CD8-positive, alpha-beta memory T cell (primary cell): ENCODE measurements at regions not wholly inside any gene's neighbourhood (a gene's known extent, or its start where the extent isn't known, plus 50 kb on each side); places are given as distances from the start of the nearest gene placed in this dataset.

Experiments used
- CTCF ChIA-PET: fragments of 350-600 bp; sonication (Branson Sonifier 250); formaldehyde crosslinking; loops from one replicate; lab custom pipeline; 2021; ENCODE audit warnings: antibody characterized with exemption; lab: Charles Lee
- POLR2A ChIA-PET: fragments of 350-600 bp; sonication (Branson Sonifier 250); formaldehyde crosslinking; loops from one replicate; lab custom pipeline; 2021; ENCODE audit warnings: antibody characterized with exemption; lab: Charles Lee
- DNase-seq, 5 donors: peaks; one replicate each; pipeline versions ENCODE4 v3.0.0 to v3.0.0-alpha.2; 2020 to 2022; ENCODE audit warnings: mixed read lengths in 1 of 5
- H3K27ac ChIP-seq: one replicate; pipeline ENCODE4 v1.7.0; 2013; ENCODE audit warnings: low read depth, mild to moderate bottlenecking, low read length, moderate library complexity
- H3K27me3 ChIP-seq: 2 replicates; pipeline ENCODE4 v1.7.0; 2013; ENCODE audit warnings: low read length, mild to moderate bottlenecking; ENCODE audit not compliant: insufficient read depth, poor library complexity, severe bottlenecking
- H3K36me3 ChIP-seq: 2 replicates; pipeline ENCODE4 v1.7.0; 2013; ENCODE audit warnings: mild to moderate bottlenecking, low read length, moderate library complexity; ENCODE audit not compliant: insufficient read depth
- H3K4me1 ChIP-seq: 2 replicates; pipeline ENCODE4 v1.7.0; 2013; ENCODE audit warnings: mild to moderate bottlenecking, low read length, moderate library complexity; ENCODE audit not compliant: insufficient read depth
- H3K4me3 ChIP-seq: 2 replicates; pipeline ENCODE4 v1.7.0; 2013; ENCODE audit warnings: mild to moderate bottlenecking, low read length
- H3K9me3 ChIP-seq: 2 replicates; pipeline ENCODE4 v1.7.0; 2013; ENCODE audit warnings: mild to moderate bottlenecking, low read length
- H3K27ac Mint-ChIP-seq, 8 donors: one replicate each; pipeline ENCODE4 v1.8.0; 2020 to 2021; ENCODE audit warnings: mixed read lengths in 8 of 8, mild to moderate bottlenecking in 6 of 8, inconsistent platforms in 3 of 8, moderate library complexity in 3 of 8
- H3K27me3 Mint-ChIP-seq, 2 donors: one replicate each; pipeline ENCODE4 v1.8.0; 2020 to 2021; ENCODE audit warnings: mixed read lengths in 2 of 2, mild to moderate bottlenecking in 1 of 2, moderate library complexity in 1 of 2
- H3K36me3 Mint-ChIP-seq, 3 donors: one replicate each; pipeline ENCODE4 v1.8.0; 2020 to 2021; ENCODE audit warnings: mixed read lengths in 3 of 3, inconsistent platforms in 1 of 3, mild to moderate bottlenecking in 1 of 3
- H3K4me1 Mint-ChIP-seq, 3 donors: one replicate each; pipeline ENCODE4 v1.8.0; 2020 to 2021; ENCODE audit warnings: mixed read lengths in 3 of 3, inconsistent platforms in 1 of 3, mild to moderate bottlenecking in 1 of 3
- H3K4me3 Mint-ChIP-seq, 7 donors: one replicate each; pipeline ENCODE4 v1.8.0; 2020 to 2021; ENCODE audit warnings: mixed read lengths in 7 of 7, mild to moderate bottlenecking in 6 of 7, moderate library complexity in 4 of 7, inconsistent platforms in 2 of 7
- H3K9me3 Mint-ChIP-seq, 5 donors: one replicate each; pipeline ENCODE4 v1.8.0; 2020 to 2022; ENCODE audit warnings: mixed read lengths in 5 of 5, mild to moderate bottlenecking in 3 of 5, moderate library complexity in 2 of 5, inconsistent platforms in 1 of 5

GRCh38 chr3:109899925-109900324, 562.6 kb upstream of the DPPA4 start:
- H3K36me3 Mint-ChIP-seq, result peaks cover 0 to 25% (median 0%) of the 10 kb centered on the region in 3 donors
- Histone ChIP-seq H3K9me3 (no peaks in the 10 kb centered on the region), H3K4me3 (no peak overlapping the region), H3K27ac (no peak overlapping the region), H3K36me3 (no peaks in the 10 kb centered on the region), H3K4me1 (peaks cover 8% of the 10 kb centered on the region), H3K27me3 (no peaks in the 10 kb centered on the region)
- CTCF ChIA-PET, result no interaction called here
- peak overlapping the region in 4 of 8 donors; percentile 0 to 25 (median 5) for H3K27ac Mint-ChIP-seq
- DNase-seq, result no peak
- H3K4me1 Mint-ChIP-seq, result peaks cover 17 to 37% (median 25%) of the 10 kb centered on the region in 3 donors
- H3K4me3 Mint-ChIP-seq, result peak overlapping the region in 4 of 7 donors; percentile 0 to 51 (median 18)
- H3K9me3 Mint-ChIP-seq, result peaks cover 0 to 2% (median 0%) of the 10 kb centered on the region in 5 donors
- POLR2A ChIA-PET, result no interaction called here
- no peaks in the 10 kb centered on the region for H3K27me3 Mint-ChIP-seq

DNA sequence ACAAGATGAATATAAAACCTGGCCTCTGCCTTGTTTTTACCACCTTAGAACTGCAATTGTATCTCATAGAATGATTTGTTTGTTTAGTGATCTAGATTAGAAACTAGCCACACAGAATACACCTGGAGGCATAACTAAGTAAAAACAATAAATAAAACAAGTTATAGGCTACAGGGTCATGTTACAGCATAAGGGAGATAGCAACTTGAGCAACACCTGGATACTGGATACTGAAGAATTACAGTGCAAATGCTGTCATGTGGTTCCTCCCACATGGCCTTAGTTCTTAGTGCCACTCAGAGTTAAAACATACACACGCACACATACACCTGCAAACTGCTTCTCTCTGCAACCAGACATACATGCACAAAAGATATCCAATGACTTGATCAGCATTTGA, 563.4 kb upstream of the DPPA4 start:
- CTCF ChIA-PET, result no interaction called here
- H3K27me3 ChIP-seq, result no peaks in the 10 kb centered on the region
- Mint-ChIP-seq H3K4me3 (peak overlapping the region in 2 of 7 donors; percentile 0 to 51), H3K27me3 (no peaks in the 10 kb centered on the region), H3K4me1 (peaks cover 17 to 37% (median 25%) of the 10 kb centered on the region in 3 donors), H3K9me3 (peaks cover 0 to 5% (median 0%) of the 10 kb centered on the region in 5 donors), H3K27ac (peak overlapping the region in 4 of 8 donors; percentile 2 to 25 (median 14)), H3K36me3 (peaks cover 0 to 26% (median 0%) of the 10 kb centered on the region in 3 donors)
- peaks cover 8% of the 10 kb centered on the region for H3K4me1 ChIP-seq
- no peak overlapping the region for H3K27ac ChIP-seq
- no peak for DNase-seq
- POLR2A ChIA-PET, result no interaction called here
- no peaks in the 10 kb centered on the region for H3K36me3 ChIP-seq
- no peak overlapping the region for H3K4me3 ChIP-seq
- no peaks in the 10 kb centered on the region for H3K9me3 ChIP-seq

- POLR2A ChIA-PET, result no interaction called here
- no peaks in the 10 kb centered on the region for H3K27me3 Mint-ChIP-seq
Measured at GRCh38 chr3:109902549-109902948, 565.2 kb upstream of the DPPA4 start.

GRCh38 chr3:109903100-109903499, 565.8 kb upstream of the DPPA4 start:
- H3K36me3 ChIP-seq, result no peaks in the 10 kb centered on the region
- Mint-ChIP-seq H3K4me1 (peaks cover 17 to 32% (median 23%) of the 10 kb centered on the region in 3 donors), H3K4me3 (no peak overlapping the region), H3K9me3 (peaks cover 0 to 20% (median 8%) of the 10 kb centered on the region in 5 donors), H3K27ac (no peak overlapping the region), H3K36me3 (peaks cover 0 to 39% (median 0%) of the 10 kb centered on the region in 3 donors), H3K27me3 (no peaks in the 10 kb centered on the region)
- no peak overlapping the region for H3K4me3 ChIP-seq
- H3K27ac ChIP-seq, result no peak overlapping the region
- DNase-seq, result no peak
- CTCF ChIA-PET, result no interaction called here
- H3K27me3 ChIP-seq, result no peaks in the 10 kb centered on the region
- POLR2A ChIA-PET, result no interaction called here
- H3K4me1 ChIP-seq, result peaks cover 8% of the 10 kb centered on the region
- no peaks in the 10 kb centered on the region for H3K9me3 ChIP-seq

More at GRCh38 chr3:109902549-109902948, 565.2 kb upstream of the DPPA4 start:
- no peak overlapping the region for H3K4me3 Mint-ChIP-seq
- H3K9me3 Mint-ChIP-seq, result peaks cover 0 to 20% (median 8%) of the 10 kb centered on the region in 5 donors
- H3K36me3 ChIP-seq, result no peaks in the 10 kb centered on the region
- CTCF ChIA-PET, result no interaction called here
- DNase-seq, result no peak
- H3K4me3 ChIP-seq, result no peak overlapping the region
- no peak overlapping the region for H3K27ac Mint-ChIP-seq
- peaks cover 0 to 39% (median 0%) of the 10 kb centered on the region in 3 donors for H3K36me3 Mint-ChIP-seq
- H3K4me1 Mint-ChIP-seq, result peaks cover 17 to 37% (median 25%) of the 10 kb centered on the region in 3 donors
- H3K27ac ChIP-seq, result no peak overlapping the region
- H3K9me3 ChIP-seq, result no peaks in the 10 kb centered on the region
- peaks cover 8% of the 10 kb centered on the region for H3K4me1 ChIP-seq
- no peaks in the 10 kb centered on the region for H3K27me3 ChIP-seq

DNA sequence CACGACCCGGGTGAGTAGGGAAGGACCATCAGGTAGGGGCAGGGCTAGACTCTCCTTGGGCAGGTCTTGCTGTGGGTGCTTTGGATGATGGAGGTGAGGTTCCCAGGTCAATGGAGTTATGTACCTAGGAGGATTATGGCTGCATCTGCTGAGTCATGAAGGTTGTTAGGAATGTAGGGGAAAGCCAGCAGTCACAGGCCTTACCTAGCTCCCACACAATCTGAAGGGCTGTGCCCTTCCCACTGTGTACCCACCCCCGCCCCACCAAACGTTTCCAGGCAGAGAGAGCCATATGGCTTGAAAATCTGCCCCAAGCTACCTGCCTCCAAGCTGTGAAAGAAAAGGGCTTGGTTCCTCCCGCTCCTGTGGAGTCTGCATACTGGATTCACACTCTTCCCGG, 573.4 kb upstream of the DPPA4 start:
- no peak overlapping the region for H3K4me3 ChIP-seq
- H3K9me3 ChIP-seq, result no peaks in the 10 kb centered on the region
- H3K27me3 Mint-ChIP-seq, result no peaks in the 10 kb centered on the region
- ChIA-PET CTCF (no interaction called here), POLR2A (interaction anchor here (0.6 kb wide), 1 partner anchor 18 kb away, joined by 3 read pairs; no protein-coding TSS in a partner anchor)
- no peak overlapping the region for H3K27ac ChIP-seq
- peaks cover 7 to 25% (median 16%) of the 10 kb centered on the region in 5 donors for H3K9me3 Mint-ChIP-seq
- no peaks in the 10 kb centered on the region for H3K36me3 ChIP-seq
- no peaks in the 10 kb centered on the region for H3K4me1 Mint-ChIP-seq
- no peaks in the 10 kb centered on the region for H3K27me3 ChIP-seq
- no peak overlapping the region for H3K4me3 Mint-ChIP-seq
- H3K27ac Mint-ChIP-seq, result no peak overlapping the region
- H3K36me3 Mint-ChIP-seq, result peaks cover 0 to 43% (median 0%) of the 10 kb centered on the region in 3 donors
- DNase-seq, result no peak
- no peaks in the 10 kb centered on the region for H3K4me1 ChIP-seq

GRCh38 chr3:109918740-109919139, 581.4 kb upstream of the DPPA4 start:
- no peak overlapping the region for H3K4me3 ChIP-seq
- H3K27ac ChIP-seq, result no peak overlapping the region
- no peak for DNase-seq
- H3K9me3 ChIP-seq, result no peaks in the 10 kb centered on the region
- H3K9me3 Mint-ChIP-seq, result peaks cover 0 to 11% (median 8%) of the 10 kb centered on the region in 5 donors
- POLR2A ChIA-PET, result no interaction called here
- peaks cover 0 to 2% of the 10 kb centered on the region in 2 donors for H3K27me3 Mint-ChIP-seq
- H3K4me1 Mint-ChIP-seq, result peaks cover 3 to 12% (median 6%) of the 10 kb centered on the region in 3 donors
- no peak overlapping the region for H3K27ac Mint-ChIP-seq
- H3K36me3 ChIP-seq, result no peaks in the 10 kb centered on the region
- H3K36me3 Mint-ChIP-seq, result peaks cover 0 to 18% (median 5%) of the 10 kb centered on the region in 3 donors
- H3K4me1 ChIP-seq, result no peaks in the 10 kb centered on the region
- CTCF ChIA-PET, result no interaction called here
- no peak overlapping the region for H3K4me3 Mint-ChIP-seq
- H3K27me3 ChIP-seq, result no peaks in the 10 kb centered on the region

DNA sequence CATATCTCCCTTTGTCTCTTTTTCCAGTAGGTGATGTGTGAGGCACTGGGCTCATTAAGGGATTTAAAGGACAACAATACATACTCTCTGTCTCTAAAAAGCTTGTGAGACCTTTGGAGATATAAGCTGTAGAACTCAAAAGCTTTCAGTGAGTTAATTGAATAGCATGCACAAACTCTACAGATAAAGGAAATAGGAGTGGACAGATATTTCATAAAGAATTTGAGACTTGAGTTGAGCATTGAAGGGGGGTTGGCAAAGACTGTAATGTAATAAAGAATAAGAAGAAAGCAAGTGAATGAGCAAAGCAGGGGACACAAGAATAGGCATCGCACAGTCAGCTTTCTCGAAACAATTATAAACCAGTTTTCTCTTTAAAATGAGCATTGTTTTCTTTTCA, 583.4 kb upstream of the DPPA4 start:
- no peak overlapping the region for H3K27ac Mint-ChIP-seq
- ChIA-PET POLR2A (no interaction called here), CTCF (no interaction called here)
- Histone ChIP-seq H3K4me3 (no peak overlapping the region), H3K27ac (no peak overlapping the region), H3K36me3 (no peaks in the 10 kb centered on the region), H3K27me3 (no peaks in the 10 kb centered on the region), H3K9me3 (no peaks in the 10 kb centered on the region), H3K4me1 (no peaks in the 10 kb centered on the region)
- no peak overlapping the region for H3K4me3 Mint-ChIP-seq
- DNase-seq, result no peak
- peaks cover 0 to 2% of the 10 kb centered on the region in 2 donors for H3K27me3 Mint-ChIP-seq
- peaks cover 3 to 12% (median 6%) of the 10 kb centered on the region in 3 donors for H3K4me1 Mint-ChIP-seq
- peaks cover 0 to 1% (median 0%) of the 10 kb centered on the region in 5 donors for H3K9me3 Mint-ChIP-seq
- H3K36me3 Mint-ChIP-seq, result peaks cover 0 to 8% (median 5%) of the 10 kb centered on the region in 3 donors

GRCh38 chr3:109921509-109921908, 584.2 kb upstream of the DPPA4 start:
- H3K4me1 Mint-ChIP-seq, result peaks cover 3 to 12% (median 6%) of the 10 kb centered on the region in 3 donors
- Histone ChIP-seq H3K27me3 (no peaks in the 10 kb centered on the region), H3K9me3 (no peaks in the 10 kb centered on the region), H3K4me3 (no peak overlapping the region), H3K4me1 (no peaks in the 10 kb centered on the region), H3K27ac (no peak overlapping the region), H3K36me3 (no peaks in the 10 kb centered on the region)
- H3K27ac Mint-ChIP-seq, result peak overlapping the region in 1 of 8 donors; percentile 32
- peaks cover 0 to 1% (median 0%) of the 10 kb centered on the region in 5 donors for H3K9me3 Mint-ChIP-seq
- no peak for DNase-seq
- H3K36me3 Mint-ChIP-seq, result peaks cover 0 to 6% (median 1%) of the 10 kb centered on the region in 3 donors
- no peak overlapping the region for H3K4me3 Mint-ChIP-seq
- peaks cover 0 to 2% of the 10 kb centered on the region in 2 donors for H3K27me3 Mint-ChIP-seq
- ChIA-PET CTCF (no interaction called here), POLR2A (interaction anchor here (0.7 kb wide), 1 partner anchor 10 kb away, joined by 3 read pairs; no protein-coding TSS in a partner anchor)
